ENCODE measurements at regions not wholly inside any gene's neighbourhood (a gene's known extent, or its start where the extent isn't known, plus 50 kb on each side); places are given as distances from the start of the nearest gene placed in this dataset.
"Not testable (repeated sequence)": the region's sequence is repeated elsewhere in the genome, so short reads cannot be mapped to it uniquely, and the experiment has no call there.

- DNase-seq (ENCODE audit: low read depth in 2 of 2) = no peak
Measured at GRCh38 chr13:56586976-56587375, 553.7 kb upstream of the PRR20A start.

DNA sequence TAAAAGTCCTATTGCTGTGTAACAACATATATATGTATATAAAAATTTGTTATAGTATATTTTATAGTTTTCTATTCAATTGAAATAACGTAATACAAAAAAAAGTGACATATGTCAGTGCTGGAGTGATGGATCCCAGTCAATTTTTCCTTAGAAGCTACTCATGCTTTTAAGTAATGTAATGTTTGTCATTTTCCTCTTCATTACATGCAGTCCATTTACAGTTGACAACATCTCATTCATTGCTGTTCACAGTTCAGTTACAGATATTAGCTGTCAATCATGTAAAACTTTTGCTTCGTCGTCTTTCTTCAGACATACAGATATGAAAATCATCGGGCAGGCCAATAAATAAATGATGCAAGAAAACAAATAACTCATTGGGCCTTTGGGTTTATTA, 525.1 kb upstream of the PRR20A start:
- no peak overlapping the region for H3K27ac ChIP-seq (ENCODE audit: insufficient read depth, low read length)
- no peak for TF ChIP-seq EZH2 (IDR thresholded peaks at IDR 0.05; ENCODE audit: low read length, missing control alignments)
- TF ChIP-seq, protein P1, sequence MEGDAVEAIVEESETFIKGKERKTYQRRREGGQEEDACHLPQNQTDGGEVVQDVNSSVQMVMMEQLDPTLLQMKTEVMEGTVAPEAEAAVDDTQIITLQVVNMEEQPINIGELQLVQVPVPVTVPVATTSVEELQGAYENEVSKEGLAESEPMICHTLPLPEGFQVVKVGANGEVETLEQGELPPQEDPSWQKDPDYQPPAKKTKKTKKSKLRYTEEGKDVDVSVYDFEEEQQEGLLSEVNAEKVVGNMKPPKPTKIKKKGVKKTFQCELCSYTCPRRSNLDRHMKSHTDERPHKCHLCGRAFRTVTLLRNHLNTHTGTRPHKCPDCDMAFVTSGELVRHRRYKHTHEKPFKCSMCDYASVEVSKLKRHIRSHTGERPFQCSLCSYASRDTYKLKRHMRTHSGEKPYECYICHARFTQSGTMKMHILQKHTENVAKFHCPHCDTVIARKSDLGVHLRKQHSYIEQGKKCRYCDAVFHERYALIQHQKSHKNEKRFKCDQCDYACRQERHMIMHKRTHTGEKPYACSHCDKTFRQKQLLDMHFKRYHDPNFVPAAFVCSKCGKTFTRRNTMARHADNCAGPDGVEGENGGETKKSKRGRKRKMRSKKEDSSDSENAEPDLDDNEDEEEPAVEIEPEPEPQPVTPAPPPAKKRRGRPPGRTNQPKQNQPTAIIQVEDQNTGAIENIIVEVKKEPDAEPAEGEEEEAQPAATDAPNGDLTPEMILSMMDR (conservative IDR thresholded peaks at IDR 0.05 in 1 of 2, IDR thresholded peaks at IDR 0.05 in 1 of 2; ENCODE audit: low read depth in 1 of 2, low read length in 2 of 2) = no peak
- H3K27me3 ChIP-seq (ENCODE audit: control insufficient read depth, insufficient read depth, low read length) = no peaks in the 10 kb centered on the region

More at GRCh38 chr13:56586976-56587375, 553.7 kb upstream of the PRR20A start:
- H3K27ac ChIP-seq (ENCODE audit: insufficient read depth, low read length) = no peak overlapping the region
- H4K20me1 ChIP-seq (ENCODE audit: control insufficient read depth, extremely low read depth, insufficient read depth, low read length) = no peaks in the 10 kb centered on the region
- H3K36me3 ChIP-seq (ENCODE audit: control insufficient read depth, insufficient read depth, low read length) = no peaks in the 10 kb centered on the region
- no peak overlapping the region for H3K9ac ChIP-seq (ENCODE audit: insufficient read depth, low read length)
- no peaks in the 10 kb centered on the region for H3K79me2 ChIP-seq (ENCODE audit: control insufficient read depth, insufficient read depth, low read length)
- TF ChIP-seq, protein P1 (conservative IDR thresholded peaks at IDR 0.05 in 1 of 2, IDR thresholded peaks at IDR 0.05 in 1 of 2; ENCODE audit: low read depth in 1 of 2, low read length in 2 of 2) = no peak
- no peak for TF ChIP-seq EZH2 (IDR thresholded peaks at IDR 0.05; ENCODE audit: low read length, missing control alignments)
- H3K4me2 ChIP-seq (ENCODE audit: extremely low read depth, insufficient read depth, low read length) = no peak overlapping the region
- no peaks in the 10 kb centered on the region for H3K4me1 ChIP-seq (ENCODE audit: control insufficient read depth, extremely low read depth, insufficient read depth, low read length)
- H3K27me3 ChIP-seq (ENCODE audit: control insufficient read depth, insufficient read depth, low read length) = no peaks in the 10 kb centered on the region
- H2AFZ ChIP-seq (ENCODE audit: low read length) = no peak overlapping the region
- H3K9me3 ChIP-seq (ENCODE audit: control insufficient read depth, insufficient read depth, low read depth, low read length) = no peaks in the 10 kb centered on the region
- H3K4me3 ChIP-seq (replicated peaks in 1 of 4; ENCODE audit: control extremely low read depth in 1 of 4, insufficient read depth in 1 of 4, low read depth in 3 of 4, low read length in 4 of 4) = no peak overlapping the region

GRCh38 chr13:56622840-56623239, 517.9 kb upstream of the PRR20A start:
- no peak for DNase-seq (ENCODE audit: low read depth in 2 of 2)
- H3K4me2 ChIP-seq (ENCODE audit: extremely low read depth, insufficient read depth, low read length) = no peak overlapping the region
- H3K9ac ChIP-seq (ENCODE audit: insufficient read depth, low read length) = no peak overlapping the region
- H3K4me1 ChIP-seq (ENCODE audit: control insufficient read depth, extremely low read depth, insufficient read depth, low read length) = no peaks in the 10 kb centered on the region
- H3K4me3 ChIP-seq (replicated peaks in 1 of 4; ENCODE audit: control extremely low read depth in 1 of 4, insufficient read depth in 1 of 4, low read depth in 3 of 4, low read length in 4 of 4) = no peak overlapping the region
- no peak overlapping the region for H2AFZ ChIP-seq (ENCODE audit: low read length)
- no peaks in the 10 kb centered on the region for H3K79me2 ChIP-seq (ENCODE audit: control insufficient read depth, insufficient read depth, low read length)
- H3K27ac ChIP-seq (ENCODE audit: insufficient read depth, low read length) = no peak overlapping the region
- no peak for TF ChIP-seq EZH2 (IDR thresholded peaks at IDR 0.05; ENCODE audit: low read length, missing control alignments)
- TF ChIP-seq, protein P1 (conservative IDR thresholded peaks at IDR 0.05 in 1 of 2, IDR thresholded peaks at IDR 0.05 in 1 of 2; ENCODE audit: low read depth in 1 of 2, low read length in 2 of 2) = no peak
- H4K20me1 ChIP-seq (ENCODE audit: control insufficient read depth, extremely low read depth, insufficient read depth, low read length) = no peaks in the 10 kb centered on the region
- no peaks in the 10 kb centered on the region for H3K9me3 ChIP-seq (ENCODE audit: control insufficient read depth, insufficient read depth, low read depth, low read length)
- H3K27me3 ChIP-seq (ENCODE audit: control insufficient read depth, insufficient read depth, low read length) = no peaks in the 10 kb centered on the region
- H3K36me3 ChIP-seq (ENCODE audit: control insufficient read depth, insufficient read depth, low read length) = no peaks in the 10 kb centered on the region

More for the DNA sequence above, 525.1 kb upstream of the PRR20A start:
- no peak for DNase-seq (ENCODE audit: low read depth in 2 of 2)
- no peaks in the 10 kb centered on the region for H3K79me2 ChIP-seq (ENCODE audit: control insufficient read depth, insufficient read depth, low read length)
- H3K9me3 ChIP-seq (ENCODE audit: control insufficient read depth, insufficient read depth, low read depth, low read length) = no peaks in the 10 kb centered on the region
- H2AFZ ChIP-seq (ENCODE audit: low read length) = no peak overlapping the region
- no peak overlapping the region for H3K4me3 ChIP-seq (replicated peaks in 1 of 4; ENCODE audit: control extremely low read depth in 1 of 4, insufficient read depth in 1 of 4, low read depth in 3 of 4, low read length in 4 of 4)
- H4K20me1 ChIP-seq (ENCODE audit: control insufficient read depth, extremely low read depth, insufficient read depth, low read length) = no peaks in the 10 kb centered on the region
- no peak overlapping the region for H3K9ac ChIP-seq (ENCODE audit: insufficient read depth, low read length)
- H3K4me2 ChIP-seq (ENCODE audit: extremely low read depth, insufficient read depth, low read length) = no peak overlapping the region
- H3K4me1 ChIP-seq (ENCODE audit: control insufficient read depth, extremely low read depth, insufficient read depth, low read length) = no peaks in the 10 kb centered on the region
- no peaks in the 10 kb centered on the region for H3K36me3 ChIP-seq (ENCODE audit: control insufficient read depth, insufficient read depth, low read length)

DNA sequence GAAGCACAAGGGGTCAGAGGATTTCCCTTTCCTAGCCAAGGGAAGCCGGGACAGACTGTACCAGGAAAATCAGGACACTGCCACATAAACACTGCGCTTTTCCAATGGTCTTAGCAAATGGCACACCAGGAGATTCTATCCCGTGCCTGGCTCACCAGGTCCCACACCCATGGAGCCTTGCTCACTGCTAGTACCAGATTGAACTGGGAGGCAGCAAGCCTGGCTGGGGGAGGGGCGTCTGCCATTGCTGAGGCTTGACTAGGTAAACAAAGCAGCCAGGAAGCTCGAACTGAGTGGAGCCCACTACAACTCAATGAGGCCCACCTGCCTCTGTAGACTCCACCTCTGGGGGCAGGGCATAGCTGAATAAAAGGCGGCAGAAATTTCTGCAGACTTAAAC, 511.8 kb upstream of the PRR20A start:
- not testable (repeated sequence) for H3K9me3 ChIP-seq (ENCODE audit: control insufficient read depth, insufficient read depth, low read depth, low read length); H3K4me2 ChIP-seq (ENCODE audit: extremely low read depth, insufficient read depth, low read length); H3K27ac ChIP-seq (ENCODE audit: insufficient read depth, low read length); H3K9ac ChIP-seq (ENCODE audit: insufficient read depth, low read length); H3K4me1 ChIP-seq (ENCODE audit: control insufficient read depth, extremely low read depth, insufficient read depth, low read length); H3K36me3 ChIP-seq (ENCODE audit: control insufficient read depth, insufficient read depth, low read length); H3K4me3 ChIP-seq (replicated peaks in 1 of 4; ENCODE audit: control extremely low read depth in 1 of 4, insufficient read depth in 1 of 4, low read depth in 3 of 4, low read length in 4 of 4); H3K27me3 ChIP-seq (ENCODE audit: control insufficient read depth, insufficient read depth, low read length); DNase-seq (ENCODE audit: low read depth in 2 of 2); H3K79me2 ChIP-seq (ENCODE audit: control insufficient read depth, insufficient read depth, low read length); H4K20me1 ChIP-seq (ENCODE audit: control insufficient read depth, extremely low read depth, insufficient read depth, low read length); H2AFZ ChIP-seq (ENCODE audit: low read length)

DNA sequence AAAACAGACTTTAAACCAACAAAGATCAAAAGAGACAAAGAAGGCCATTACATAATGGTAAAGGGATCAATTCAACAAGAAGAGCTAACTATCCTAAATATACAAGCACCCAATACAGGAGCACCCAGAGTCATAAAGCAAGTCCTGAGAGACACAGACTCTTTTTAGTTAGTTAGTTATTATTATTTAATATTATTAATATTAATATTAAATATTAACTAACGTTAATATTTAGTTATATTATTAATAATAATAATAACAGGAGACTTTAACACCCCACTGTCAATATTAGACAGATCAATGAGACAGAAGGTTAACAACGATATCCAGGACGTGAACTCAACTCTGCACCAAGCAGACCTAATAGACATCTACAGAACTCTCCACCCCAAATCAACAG, 509.7 kb upstream of the PRR20A start:
- not testable (repeated sequence) for H3K9me3 ChIP-seq (ENCODE audit: control insufficient read depth, insufficient read depth, low read depth, low read length); H3K4me1 ChIP-seq (ENCODE audit: control insufficient read depth, extremely low read depth, insufficient read depth, low read length); H3K27me3 ChIP-seq (ENCODE audit: control insufficient read depth, insufficient read depth, low read length); H3K27ac ChIP-seq (ENCODE audit: insufficient read depth, low read length); H2AFZ ChIP-seq (ENCODE audit: low read length); H4K20me1 ChIP-seq (ENCODE audit: control insufficient read depth, extremely low read depth, insufficient read depth, low read length); H3K79me2 ChIP-seq (ENCODE audit: control insufficient read depth, insufficient read depth, low read length); H3K9ac ChIP-seq (ENCODE audit: insufficient read depth, low read length); H3K4me2 ChIP-seq (ENCODE audit: extremely low read depth, insufficient read depth, low read length); H3K36me3 ChIP-seq (ENCODE audit: control insufficient read depth, insufficient read depth, low read length); H3K4me3 ChIP-seq (replicated peaks in 1 of 4; ENCODE audit: control extremely low read depth in 1 of 4, insufficient read depth in 1 of 4, low read depth in 3 of 4, low read length in 4 of 4); DNase-seq (ENCODE audit: low read depth in 2 of 2)
